HG02588 (cell line): ENCODE measurements at regions not wholly inside any gene's neighbourhood (a gene's known extent, or its start where the extent isn't known, plus 50 kb on each side); places are given as distances from the start of the nearest gene placed in this dataset.

Experiments used
- ATAC-seq: cut with Tn5 transposase; IDR thresholded peaks from one replicate; pipeline ENCODE4 v1.9.1; 2021; ENCODE audit warnings: mild to moderate bottlenecking, moderate library complexity; ENCODE audit not compliant: unreplicated experiment

DNA sequence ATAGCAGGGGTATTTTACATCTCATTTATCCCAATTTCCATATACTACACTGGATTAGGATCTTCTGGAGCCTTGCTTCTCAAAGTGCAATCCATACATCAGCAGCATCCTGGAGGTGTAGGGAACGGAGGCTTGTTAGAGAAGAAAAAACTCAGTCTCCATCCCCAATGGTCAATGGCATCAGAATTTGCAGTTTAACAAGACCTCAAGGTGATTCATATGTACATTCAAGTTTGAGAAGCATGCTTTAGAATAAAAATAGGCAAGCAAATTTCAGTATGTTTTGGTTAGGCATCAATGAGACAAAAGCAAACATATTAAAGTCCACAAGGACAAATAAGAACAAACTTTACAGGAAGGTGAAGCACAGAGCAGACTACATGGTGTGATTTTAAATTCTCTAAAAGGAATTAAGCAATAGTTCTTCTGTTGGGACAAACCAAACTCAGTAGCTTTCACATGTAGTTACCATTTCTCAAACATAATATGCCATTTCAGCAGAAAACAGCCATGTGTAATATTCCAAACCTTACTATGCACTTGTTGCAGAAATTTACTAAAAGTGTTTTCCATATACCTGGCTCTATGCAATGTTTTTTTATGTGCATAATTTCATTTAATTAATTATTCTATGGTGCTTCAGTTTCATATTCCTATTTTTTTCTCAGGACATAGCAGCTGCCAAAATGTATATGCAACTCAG is 360.3 kb upstream of the NECTIN3 start:
- ATAC-seq = no peak

DNA sequence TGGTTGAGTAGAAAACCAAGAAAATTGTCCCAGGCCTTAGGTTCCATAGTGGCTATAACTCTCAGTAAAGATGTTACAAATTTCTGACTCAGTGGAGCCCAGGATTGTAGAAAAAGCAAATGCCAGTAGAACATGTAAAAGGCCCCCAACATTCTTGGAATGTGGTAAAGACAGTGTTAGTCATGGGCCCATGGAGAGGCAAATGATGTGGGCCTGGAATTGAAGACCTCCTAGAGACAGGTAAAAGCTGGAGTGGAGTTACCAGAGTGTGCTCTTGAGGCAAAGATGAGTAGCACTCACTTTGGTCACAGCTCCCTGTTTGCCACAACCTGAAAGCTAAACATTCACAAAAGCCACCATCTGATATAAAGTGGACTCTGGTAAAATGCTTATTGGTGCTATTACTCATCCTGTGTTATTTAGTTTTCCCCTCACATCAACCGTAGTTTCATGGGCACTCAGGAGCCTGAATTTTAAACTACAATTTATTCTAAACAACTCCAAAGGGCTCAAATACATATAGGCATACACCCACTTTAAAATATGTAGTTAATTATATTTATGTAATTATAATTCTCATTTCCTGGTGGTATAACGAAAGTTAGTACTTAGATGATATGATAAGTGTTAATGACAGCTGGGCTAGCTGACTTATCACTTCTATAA is 359.6 kb upstream of the NECTIN3 start:
- ATAC-seq = no peak

DNA sequence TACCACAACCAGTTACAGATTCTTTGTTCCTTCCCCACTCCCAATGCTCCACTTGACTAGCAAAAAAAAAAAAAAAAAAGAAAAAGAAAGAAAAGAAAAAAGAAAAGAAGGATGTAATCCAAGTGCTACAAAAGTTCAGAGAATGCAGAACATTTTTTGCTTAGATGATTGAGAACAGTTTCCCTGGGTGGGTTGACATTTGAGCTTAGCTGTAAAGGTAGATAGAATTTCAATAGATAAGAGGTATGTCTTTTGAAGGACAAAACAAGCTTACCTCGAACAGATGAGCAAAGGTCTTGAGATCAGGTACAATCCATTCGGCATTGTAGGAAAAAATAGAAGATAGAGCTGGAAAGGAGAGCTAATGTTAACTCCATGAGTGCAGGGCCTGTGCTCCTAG is 344.6 kb upstream of the NECTIN3 start:
- ATAC-seq = no peak

DNA sequence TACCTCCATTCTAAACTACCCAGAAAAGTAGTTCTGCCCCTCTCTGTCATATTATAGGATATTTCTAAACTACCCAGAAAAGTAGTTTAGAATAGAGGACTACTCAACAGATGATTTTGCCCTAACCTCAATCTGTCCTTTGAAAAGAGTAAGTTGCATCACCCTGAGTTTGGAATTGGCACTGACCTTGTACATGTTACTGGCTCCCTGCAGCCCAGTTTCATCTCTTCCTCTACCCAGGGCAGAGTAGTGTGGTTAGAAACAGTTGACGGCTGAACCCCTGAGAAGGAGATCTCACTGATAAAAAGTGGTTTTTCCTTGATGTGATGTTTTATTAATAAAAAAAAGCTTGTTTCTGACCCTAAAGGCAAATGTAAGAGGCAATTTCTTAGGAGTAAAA is 340.5 kb upstream of the NECTIN3 start:
- no peak for ATAC-seq

DNA sequence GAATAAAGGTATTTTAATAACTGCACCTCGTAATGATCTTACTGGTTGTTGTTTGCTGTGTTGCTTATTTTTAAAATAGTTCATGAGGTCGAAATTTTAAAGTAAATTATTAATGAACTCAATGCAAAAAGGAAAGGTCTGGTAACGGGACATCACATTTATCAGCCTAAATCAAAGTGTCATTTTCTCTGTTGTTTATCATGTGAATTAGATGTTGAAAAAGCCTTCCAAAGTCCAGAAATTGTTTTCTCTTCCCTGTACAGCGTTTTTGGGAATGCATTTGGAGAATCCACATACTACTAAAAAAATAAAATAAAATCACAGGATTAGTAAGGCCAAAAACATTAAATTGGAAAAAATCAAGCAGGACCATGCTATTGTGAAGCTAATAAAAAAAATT is 339.2 kb upstream of the NECTIN3 start:
- no peak for ATAC-seq

DNA sequence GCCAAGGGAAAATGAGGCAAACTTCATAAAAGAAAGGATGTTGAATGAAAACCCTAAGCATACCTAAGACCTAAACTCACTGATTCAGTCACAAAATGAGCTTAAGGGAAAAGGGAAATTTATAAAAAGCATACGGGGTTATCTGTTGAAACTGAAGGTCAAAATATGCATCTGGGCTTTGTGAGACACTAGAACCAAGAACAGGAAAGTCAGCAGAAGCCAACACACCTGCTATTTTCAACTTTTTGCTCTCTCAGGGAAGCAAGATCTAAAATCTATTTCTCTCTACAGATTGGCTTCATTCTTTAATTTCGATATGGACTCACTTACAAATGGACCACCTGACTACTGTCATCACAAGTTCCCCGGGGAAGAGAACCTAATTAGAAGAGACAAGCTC is 338.6 kb upstream of the NECTIN3 start:
- no peak for ATAC-seq

DNA sequence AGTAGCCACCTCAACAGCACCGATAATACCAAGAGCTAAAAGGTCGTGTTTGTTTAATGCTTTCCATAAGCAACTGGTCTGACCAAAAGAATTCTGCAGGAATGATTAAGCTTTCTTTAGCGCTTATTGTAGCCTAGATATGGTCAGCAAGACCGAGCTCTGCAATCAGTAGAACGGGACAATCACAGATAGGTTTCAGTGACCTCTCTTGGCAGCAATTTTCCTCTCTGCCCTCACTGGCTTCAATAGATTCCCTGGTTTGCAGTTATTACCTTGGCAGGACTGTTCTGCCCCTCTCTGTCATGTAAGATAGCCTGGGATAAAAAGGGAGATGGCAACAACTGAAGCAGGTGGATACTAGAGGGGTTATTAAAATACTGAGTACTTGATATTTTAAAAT is 337.1 kb upstream of the NECTIN3 start:
- ATAC-seq = no peak

DNA sequence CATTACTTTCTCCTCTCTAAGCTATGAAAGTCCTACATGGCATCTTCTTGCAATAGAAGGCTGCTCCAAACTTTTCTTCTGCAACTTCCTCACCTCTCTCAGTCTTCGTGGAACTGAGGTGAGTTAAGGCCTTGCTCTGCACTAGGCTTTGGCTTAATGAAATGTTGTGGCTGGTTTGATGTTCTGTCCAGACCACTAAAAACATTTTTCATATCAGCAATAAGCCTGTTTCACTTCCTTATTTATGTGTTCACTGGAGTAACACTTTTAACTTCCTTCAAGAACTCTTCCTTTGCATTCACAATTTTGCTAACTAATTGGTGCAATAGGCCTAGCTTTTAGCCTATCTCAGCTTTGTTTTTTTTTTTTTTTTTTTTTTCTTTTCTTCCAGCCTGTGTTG is 335.3 kb upstream of the NECTIN3 start:
- peak; percentile 84 for ATAC-seq

DNA sequence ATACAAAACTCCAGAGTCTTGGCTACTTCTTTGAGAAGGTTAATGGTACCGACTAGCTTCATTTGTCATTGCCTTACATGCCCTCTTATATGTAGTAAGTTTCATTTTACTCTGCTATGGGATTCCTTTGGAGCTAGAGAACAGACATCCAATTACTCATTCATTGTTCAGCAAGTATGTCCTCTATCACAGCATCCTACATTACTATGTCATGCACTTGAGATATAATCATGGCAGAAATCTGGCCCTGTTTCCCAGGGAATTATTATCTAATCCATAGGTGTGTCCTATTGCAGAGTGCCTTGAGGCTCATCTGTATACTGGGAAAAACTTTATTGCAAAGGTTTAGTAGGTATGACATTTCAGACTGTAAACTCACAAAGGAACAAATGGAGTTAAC is 333.1 kb upstream of the NECTIN3 start:
- no peak for ATAC-seq

DNA sequence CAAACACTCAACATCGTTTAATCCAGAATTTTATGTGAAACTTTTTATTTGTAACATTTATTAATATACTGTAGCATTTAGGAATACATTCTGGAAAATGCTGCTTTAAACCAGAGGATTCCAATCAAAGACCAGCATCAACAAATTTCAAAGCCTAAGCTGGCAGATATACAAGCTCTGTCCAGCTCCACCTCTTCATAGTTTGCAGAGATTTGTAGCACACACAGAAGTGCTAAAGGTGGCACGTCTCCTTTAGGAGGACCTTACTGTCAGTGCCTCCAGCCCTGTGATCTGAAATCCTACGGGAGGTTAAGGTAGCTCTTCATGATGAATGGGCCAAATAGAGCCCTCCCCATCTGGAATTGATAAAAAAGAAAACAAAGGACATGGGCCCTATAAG is 329.7 kb upstream of the NECTIN3 start:
- no peak for ATAC-seq

DNA sequence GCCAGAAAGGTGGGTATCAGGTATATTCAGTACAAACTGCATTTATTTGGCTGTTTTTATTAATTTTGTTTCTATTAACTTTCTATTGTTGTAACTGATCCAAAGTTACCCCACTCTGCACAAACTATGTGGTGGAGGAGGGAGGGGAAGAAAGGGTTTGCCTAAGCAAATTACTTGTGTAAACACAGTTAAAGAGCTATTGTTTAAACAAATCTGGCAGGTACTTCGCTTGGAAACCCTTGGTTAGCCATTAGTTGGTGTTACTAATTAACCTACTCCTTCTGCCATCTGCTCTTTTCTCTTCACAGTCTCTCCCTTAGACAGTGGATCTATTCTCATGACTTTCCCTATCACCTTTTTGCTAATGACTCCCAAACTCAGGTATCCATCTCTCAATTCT is 328.4 kb upstream of the NECTIN3 start:
- no peak for ATAC-seq

DNA sequence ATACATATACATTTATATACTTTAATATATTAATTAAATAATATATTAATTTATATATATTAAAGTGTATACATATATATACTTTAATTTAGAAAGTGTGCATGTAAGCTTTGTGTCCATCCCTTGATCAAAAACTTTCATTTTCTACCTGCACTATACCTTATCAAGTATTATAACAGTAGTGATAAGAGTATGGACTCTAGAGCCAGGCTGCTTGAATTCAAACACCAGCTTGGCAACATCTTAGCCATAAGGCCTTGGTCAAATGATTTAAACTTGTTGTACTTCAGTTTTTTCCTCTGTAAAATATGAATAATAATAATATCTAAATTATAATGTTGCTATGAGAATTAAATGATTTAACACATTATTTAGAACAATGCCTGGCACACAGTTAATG is 327.6 kb upstream of the NECTIN3 start:
- ATAC-seq = no peak

DNA sequence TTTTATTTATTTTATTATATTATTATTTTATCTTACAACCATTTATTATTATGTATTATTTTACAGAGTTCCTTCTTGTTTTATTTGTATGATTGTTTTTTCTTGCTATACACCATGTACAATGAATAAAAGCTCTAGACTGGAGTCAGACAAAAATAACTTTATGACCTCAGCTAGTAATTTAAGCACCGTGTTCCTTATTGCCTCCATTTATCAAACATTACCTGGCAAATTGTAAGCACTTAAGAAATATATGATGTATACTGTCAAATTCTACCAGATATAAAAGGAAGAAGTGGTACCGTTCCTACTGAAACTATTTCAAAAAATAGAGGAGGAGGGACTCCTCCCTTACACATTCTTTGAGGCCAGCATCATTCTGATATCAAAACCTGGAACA is 326.9 kb upstream of the NECTIN3 start:
- ATAC-seq = no peak

DNA sequence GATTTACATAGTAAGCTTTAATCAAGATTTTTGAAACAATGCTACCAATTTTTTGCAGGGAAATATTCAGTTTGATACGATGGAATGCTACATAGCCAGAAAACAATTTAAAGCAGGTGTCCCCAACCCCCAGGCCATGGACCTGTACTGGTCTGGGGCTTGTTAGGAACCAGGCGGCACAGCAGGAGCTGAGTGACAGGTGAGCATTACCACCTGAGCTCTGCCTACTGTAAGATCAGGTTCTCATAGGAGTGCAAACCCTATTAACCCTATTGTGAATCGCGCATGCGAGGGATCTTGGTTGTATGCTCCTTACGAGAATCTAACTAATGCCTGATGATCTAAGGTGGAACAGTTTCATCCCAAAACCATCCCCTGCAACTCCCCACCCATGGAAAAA is 322.6 kb upstream of the NECTIN3 start:
- no peak for ATAC-seq

DNA sequence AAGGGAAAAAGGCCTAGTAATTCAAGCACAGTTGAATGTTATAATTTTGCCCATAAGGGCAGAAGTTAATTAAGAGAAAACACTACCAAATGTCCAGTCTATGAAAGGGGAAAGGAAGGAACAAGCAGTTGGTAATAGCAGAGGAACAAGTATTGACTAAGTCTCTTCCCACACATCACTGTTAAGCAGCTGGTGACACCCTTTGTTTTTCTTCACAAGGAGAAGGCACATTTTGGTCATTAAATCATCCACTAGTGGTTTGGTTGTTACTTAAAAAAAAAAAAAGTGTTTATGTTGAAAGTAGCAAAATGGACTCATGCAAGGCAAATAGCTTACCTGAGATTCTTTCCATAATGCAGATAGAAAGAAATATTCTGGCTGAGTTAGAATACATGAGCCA is 321.4 kb upstream of the NECTIN3 start:
- no peak for ATAC-seq

DNA sequence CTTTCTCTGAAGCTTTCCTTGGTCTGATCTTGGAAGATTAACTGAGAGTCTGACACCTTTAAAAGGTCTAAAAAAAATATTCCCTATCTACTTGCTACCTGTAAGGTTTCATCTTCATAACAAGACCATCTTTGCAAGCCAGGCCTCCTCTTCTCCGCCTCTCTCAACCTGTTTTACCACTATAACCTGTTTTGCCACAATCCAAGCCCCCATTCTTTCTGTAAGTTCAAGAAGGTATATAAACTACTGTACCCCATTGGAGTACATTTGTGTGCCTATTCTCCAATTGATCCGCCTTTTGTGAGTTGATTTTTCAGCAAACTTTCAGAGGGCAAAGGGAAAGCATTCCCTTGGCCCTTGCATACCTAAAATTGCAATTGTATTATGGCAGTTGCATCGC is 319.3 kb upstream of the NECTIN3 start:
- ATAC-seq = no peak

DNA sequence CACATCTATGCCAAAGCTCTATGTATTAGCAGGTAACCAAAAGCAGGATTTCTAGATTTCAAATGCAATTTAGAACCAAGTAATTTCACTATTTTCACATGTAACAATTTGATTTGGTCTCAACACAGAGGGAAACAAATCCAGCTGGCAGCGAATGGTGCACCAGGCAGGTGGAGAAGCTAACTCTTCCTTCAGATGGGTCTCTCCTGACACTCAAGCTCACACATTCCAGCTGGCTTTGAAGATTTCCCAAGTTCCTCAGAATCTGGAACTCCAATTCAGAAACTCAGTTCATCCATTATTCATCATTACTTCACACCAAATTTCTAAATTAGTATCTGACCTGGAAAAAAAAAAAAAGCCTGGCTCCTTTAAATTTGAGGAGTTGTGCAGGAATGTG is 318.1 kb upstream of the NECTIN3 start:
- no peak for ATAC-seq

DNA sequence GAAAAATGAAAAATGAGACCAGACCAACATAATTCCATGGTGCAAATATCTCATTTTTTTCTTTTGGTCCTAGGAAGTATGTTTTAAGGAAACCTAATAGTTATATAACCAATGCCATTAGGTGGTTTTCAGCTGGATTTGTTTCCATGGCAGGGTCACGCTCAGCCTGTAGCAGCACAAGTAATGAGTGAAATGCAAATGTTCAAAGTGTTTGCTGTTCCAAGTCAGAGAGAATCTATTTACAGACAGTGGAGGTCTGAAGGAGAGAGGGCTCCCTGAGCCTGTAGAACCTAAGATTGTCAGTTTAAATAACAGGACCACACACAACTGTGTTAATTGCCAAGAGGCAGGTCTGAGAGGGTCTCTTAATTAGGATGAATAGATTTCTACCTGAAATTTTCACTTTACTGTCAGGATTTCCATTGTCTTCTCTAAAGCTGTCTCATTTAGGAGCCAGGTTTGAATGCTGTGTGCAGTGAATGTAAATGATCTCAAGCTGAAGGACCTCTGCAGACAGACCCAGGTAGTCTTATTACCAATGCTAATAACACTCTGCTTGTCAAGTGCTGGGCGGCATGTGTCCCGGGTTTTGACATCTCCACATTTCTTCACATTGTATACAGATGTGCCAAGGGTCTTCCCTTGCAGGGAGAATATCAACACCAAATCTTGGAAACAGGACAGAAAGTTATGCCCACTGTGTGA is 317.3 kb upstream of the NECTIN3 start:
- ATAC-seq = no peak

DNA sequence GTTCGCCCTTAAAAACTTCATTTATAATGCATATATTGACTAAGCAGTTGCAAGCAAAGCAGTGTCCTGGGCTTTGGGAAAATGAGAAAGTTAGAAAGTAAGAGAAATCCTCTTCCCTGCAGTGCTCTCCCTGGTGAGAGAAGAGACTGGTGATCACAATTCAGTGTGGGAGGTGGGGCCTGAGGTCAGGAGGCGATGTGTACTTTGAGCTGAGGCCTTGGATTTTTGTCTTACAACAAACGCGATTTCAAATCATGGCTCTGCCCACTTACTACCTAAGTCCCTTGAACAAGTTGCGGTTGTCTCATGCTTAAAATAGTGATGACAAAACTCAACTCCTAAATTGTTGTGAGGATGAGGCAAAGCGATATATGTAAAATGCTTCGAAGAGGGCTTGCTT is 316.3 kb upstream of the NECTIN3 start:
- no peak for ATAC-seq

DNA sequence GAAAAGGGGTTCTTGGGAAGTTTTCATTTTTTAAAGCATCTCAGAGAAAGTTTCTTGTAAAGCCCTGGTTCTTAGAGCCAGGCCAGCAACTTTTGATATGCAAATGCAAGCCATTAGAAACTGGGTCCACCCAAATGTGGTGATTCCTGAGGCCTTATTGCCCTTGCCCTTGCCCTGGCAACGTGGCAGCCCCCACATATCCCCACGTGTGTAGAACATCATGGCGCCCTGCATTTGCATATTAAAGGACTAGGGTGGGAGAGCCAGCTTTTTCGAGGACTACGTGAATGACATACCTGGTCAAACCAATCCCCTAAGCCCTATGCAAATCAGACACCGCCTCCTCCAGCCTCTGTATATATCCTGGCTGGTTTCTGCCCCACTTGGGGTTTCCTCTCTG is 314.9 kb upstream of the NECTIN3 start:
- ATAC-seq = no peak

DNA sequence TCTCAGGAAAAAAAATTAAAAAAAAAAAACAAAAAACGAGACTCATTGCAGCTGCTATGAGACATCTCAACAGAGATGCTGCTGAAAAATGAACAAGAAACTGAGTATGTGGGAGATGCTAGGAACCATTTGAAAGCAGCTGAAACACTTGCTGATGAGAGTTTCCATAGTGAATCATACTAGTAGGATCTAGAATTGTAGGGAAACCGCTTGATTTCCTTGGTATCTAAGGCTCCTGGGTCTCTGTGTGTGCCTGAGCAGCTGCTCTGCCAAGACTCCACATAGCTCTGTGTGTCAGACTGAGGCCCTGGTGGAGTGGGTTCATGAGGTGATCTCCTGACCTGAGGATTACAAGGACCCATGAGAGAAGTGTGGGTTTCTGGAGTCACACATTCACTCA is 313.4 kb upstream of the NECTIN3 start:
- ATAC-seq = no peak

DNA sequence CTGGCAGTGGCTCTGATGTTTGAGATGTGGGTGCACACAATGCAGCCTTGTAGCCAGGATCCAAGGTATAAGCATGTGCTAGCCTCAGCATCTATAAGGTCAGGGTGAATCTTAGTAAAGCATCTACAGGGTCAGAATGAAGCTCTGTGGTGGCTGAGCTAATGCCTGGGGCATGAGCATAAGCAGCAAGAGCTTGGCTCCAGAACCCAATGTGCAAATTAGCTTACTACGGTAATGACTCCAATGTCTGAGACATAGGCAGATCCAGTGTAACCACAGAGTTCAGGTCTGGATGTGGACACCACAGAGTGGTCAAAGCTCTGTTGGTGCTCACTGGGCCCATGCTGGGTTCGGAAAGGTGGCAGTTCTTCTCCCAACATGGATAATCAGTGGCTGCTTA is 304.5 kb upstream of the NECTIN3 start:
- no peak for ATAC-seq
